Limb (tissue), 2 donors: ENCODE measurements at regions not wholly inside any gene's neighbourhood (a gene's known extent, or its start where the extent isn't known, plus 50 kb on each side); places are given as distances from the start of the nearest gene placed in this dataset.

Experiments used
- DNase-seq, 2 donors: peaks; one replicate each; pipeline ENCODE4 v3.0.0-alpha.2; 2016; ENCODE audit errors: extremely low spot score in 2 of 2

DNA sequence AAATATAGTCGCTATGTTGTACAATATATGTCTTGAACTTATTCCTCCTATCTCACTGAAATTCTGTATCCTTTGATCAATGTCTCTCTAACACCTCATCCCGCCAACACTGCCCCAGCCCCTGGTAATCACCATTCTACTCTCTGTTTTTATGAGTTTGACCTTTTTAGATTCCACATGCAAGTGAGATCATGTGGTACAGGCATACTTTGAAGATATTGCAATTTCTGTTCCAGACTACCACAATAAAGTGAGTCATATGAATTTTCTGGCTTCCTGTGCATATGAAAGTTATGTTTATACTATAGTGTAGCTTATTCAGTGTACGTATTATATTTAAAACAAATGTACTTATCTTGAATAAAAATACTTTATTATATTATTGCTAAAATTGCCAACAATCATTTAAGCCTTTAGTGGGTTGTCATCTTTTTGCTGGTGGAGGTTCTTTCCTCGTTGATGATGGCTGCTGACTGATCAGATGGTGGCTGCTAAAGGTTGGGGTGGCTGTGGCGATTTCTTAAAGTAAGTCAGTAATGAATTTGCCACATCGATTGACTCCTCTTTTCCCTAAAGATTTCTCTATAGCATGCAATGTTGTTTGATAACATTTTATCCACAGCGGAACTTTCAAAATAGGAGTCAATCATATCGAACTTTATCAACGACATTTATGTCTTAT, 257.2 kb downstream of the NFKBIZ start:
- DNase-seq = no peak

DNA sequence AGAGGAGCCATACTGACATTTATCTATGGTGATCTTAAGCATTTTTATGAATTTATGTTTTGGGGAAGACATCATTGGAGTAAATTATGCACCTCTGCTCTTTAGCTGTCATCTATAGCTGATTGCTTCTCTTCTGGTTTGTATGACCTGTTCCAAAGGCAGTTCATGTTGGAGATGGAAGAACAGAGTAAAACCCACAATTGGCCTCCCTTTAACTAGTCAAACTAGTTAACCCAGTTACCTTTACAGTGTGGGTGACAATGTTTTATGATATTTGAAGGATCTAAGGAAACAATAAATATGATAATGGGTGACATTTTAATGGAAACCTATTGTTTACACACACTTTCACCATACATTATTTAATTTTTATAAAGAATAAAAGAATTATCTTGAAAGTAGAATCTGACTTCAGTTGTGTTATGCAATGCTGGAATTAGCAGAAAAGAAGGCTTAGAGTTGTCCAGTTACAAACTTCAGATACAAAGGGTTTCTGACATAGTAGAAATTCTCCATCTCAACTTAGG, 263.5 kb downstream of the NFKBIZ start:
- DNase-seq = no peak

DNA sequence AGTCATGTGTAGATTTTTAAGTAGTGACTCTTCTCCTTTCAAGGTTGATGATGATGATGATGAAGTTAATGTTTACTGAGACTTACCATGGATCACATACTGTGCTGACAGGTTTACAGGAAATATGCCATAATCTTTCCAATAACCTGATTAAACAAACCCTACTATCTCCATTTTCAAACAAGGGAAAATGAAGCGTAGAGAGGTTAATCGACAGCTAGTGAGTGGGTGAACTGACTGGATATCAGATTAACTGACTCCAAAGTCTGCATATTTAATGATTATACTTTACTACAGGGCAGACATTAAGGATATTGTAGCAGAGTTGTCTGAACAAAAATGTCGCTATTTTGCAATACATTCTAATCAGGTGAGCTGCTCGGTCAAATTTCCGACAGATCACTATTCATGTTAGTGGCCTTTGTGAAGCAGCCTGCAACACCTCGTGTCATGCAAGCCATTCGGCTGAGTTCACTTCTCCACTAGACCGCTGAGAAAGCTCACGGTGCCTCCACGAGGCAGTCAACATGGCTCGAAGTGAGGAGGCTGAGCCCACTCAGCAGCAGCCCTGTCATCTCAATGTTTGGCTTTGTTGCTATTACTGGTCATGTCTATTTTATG, 264.2 kb downstream of the NFKBIZ start:
- no peak for DNase-seq

DNA sequence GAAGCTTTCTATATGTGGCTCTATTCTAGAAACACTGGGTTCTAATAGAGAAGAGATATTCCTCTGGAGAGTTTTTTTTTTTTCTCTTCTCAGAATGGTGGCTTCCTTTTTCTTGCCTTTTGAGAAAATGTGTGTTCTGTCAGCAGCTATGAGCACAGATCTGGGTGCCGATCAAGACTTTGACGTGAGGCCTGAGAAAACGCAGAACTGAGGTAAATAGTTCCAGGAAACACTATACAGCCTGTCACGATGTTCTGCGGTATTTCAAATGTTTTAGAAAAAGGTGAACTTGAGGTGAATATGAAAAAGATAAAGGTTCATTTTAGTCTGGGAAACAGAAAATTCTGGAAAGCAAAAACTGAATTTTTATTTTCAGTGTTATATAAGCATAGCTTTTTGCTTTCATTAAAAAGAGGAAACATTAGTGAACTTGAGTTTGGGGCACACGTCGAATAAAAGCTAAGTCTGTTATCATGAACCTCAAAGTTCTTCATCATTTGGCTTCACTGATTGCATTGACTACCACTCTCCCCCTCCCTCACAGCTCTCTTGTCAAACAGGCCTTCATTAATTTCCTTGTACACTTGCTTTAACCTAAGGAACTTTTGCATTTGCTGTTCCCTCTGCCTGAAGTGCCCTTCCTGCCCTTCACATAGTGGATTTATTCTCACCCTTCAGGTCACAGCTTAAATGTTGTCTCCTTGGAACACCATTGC, 265.1 kb downstream of the NFKBIZ start:
- no peak for DNase-seq

DNA sequence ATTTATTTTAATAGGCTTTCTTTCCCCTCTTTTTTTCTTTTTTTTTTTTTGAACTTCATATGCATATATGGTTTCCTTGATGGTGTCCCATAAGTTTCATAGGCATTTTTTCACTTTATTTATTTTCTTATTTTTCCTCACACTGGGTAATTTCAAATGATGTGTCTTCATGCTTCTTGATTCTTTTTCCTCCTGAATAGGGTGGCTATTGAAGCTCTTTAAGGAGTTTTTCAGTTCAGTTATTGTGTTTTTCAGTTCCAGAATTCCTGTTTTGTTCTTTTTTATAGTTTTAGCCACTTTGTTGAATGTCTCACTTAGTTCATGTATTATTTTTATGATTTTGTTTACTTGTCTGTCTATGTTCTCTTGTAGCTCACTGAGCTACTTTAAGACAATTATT, 273.2 kb downstream of the NFKBIZ start:
- DNase-seq = no peak

DNA sequence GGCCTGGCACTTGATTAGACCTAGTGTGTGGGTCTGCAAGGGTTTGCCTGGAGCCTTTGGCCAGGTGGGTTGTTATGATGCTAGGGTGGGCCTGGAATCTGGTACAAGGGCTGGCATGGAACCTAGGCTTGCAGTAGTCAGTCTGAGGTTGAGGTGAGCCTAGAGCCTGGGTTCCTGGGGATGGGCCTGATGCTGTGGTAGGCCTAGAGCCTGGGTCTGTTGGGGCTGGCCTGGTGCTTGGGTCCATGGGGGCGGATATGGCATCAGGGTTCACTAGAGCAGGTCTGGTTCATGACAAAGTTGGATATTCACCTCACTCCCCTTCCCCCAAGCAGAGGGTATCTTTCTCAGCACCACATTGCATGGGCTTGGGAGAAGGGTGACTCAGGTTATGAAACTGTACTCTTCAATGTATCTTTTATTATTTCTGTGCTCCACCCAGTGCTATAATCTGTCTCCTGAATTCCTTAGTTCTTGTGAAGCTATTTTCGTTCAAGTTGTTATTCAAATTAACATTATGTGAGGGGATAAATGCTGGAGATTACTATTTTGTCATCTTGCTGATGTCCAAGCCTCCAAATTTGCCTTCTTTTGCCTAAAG, 274.4 kb downstream of the NFKBIZ start:
- no peak for DNase-seq

DNA sequence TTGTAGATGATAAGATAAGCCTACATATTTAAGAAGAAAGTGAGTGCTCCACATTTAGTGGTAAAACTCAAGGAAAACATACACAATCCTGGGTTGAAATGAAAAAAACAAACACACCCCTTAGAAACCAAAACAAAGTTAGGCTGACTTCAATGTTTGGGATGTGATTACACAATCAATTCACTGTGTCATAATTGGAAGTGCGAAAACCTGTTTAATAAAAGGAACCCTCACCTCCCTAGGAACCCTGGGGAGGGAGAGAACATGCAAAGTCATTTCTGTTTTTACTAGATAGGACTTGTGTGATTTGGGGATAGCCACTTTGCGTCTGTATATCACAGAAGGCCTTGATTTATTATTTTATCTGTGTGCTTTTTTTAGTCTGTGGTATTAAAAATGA, 275.0 kb downstream of the NFKBIZ start:
- no peak for DNase-seq

DNA sequence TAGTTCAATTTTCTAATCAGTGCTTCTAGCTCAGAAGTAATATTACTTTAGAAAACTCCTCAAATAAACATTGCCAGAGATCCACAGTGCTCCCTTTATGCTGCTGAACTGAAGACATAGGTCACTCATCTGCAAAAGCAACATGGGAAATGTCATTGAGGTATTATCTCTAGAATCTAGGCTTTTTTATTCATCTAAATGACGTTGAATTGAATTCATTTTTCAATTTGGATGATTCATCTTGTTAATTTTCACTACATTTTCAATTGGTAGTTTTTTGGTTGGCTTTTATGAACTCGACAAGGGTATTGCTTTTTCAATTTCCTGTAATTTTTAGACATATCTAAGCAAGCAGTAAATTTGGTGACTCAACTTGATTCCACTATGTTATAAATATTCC, 275.4 kb downstream of the NFKBIZ start:
- no peak for DNase-seq

DNA sequence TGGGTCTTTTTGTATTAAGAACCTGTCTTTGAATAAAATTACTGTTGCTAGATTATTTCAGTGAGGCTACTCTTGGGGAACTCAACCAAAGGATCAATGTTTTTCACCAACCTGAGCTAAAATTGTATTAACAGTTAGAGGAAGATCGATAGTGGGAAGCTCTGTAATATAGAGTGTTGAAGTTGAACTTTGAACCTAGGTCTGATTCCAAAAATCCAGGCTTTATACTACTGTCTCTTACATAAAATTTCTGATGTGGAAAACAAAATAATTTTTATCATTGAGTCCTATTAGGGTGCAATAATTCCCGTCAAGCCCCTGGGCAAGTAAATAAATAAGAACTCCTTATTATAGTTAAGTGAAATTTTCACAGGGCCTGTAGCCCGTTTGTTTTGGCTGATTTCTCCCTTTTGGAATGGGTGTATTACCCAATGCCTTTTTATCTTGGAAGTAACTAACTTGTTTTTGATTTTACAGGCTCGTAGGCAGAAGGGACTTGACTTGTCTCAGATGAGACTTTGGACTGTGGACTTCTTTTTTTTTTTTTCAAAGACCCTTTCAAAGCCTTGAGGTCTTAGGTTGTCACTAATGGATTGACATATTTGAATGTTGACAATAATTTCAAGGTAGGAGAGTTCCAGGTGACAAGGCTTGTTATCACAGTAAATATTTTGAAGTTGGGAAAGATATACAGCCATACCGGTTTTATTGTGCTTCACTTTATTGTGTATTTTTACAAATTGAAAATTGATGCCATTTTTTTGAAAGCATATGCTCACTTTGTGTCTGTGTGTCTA, 276.1 kb downstream of the NFKBIZ start:
- DNase-seq = no peak

DNA sequence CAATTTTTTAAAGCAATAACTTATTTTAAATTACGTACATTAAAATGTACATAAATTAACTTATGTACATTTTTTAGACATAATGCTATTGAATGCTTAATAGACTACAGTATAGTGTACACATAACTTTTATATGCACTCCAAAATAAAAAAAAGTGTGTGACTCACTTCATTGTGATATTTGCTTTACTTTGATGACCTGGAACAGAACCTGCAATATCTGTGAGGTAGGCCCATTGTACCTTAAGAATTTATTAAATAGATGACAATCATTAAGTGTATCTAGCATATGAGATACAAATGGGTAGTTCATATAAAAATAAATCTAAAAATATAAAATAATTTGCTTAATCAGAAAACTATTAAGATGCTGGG, 276.7 kb downstream of the NFKBIZ start:
- DNase-seq = no peak

DNA sequence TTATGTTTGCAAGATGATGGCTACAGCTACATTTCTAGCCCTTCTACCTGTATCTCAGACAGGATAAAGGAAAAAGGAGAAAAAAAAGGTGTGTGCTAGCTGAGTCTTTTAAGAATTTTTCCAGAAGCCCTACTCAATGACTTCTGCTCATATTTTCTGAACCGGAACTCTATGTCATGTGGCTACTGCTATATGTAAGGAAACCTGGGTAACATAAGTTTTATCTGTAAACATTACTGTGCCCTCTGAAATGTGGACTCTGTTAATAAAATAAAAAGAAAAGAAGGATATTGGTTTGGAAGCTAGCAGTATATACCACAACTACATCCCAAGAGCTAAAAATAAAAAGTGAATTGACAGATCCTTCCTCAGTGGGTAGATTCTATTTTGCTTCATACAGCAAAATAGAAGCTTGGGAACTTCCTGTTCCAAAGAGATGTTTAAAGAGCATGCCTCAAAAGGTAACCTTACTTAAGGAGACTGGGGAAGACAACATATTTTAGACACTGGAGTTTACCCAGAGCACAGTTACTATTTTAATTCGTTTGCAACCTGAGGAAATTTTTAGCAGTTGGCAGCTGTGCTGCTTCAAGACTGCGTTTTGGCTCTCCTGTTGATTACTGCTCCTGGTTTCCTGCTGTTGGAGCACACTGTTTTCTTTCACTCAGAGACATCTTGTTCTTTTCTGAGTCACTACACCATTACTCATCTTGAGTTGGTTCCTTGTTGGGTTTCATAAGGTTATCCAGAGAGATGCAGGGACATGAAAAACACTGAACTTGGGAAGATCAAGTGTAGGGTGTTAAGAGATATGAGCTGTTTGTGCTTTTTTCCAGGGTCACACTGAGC, 280.7 kb downstream of the NFKBIZ start:
- DNase-seq = no peak

DNA sequence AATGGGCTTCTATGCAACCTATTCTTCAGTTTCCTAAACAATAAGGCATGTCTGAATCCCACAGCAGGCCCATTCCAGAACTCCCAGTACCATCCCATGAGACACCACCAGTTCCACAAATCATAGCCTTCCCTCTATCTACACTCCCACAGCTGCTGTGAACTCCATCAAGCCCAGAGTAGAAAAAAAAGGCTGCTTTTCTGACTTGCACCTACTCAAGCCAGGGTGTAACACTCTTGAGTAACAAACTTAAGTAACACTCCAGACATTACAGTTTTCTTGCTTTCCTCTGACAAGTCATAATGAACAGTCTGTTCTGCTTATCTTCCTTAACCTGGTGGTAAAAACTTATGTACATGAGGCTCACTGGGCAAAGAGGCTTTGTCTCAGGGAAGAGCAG, 283.1 kb downstream of the NFKBIZ start:
- no peak for DNase-seq

DNA sequence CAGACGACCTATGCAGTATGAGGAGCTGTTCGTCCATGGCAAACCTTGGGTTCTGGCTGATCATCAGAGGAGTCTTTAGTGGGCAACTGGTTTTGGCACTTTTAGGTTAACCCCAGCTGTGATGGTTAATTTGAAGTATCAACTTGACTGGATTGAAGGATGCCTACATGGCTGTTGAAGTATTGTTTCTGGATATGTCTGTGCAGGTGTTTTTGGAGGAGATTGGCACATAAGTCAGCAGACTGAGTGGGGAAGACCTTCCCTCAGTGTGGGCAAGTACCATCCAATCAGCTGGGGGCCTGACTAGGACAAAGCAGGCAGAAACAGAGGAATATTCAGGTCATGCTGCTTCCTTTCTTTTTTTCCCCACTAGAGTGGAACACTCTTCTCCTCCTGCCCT, 284.1 kb downstream of the NFKBIZ start:
- no peak for DNase-seq

DNA sequence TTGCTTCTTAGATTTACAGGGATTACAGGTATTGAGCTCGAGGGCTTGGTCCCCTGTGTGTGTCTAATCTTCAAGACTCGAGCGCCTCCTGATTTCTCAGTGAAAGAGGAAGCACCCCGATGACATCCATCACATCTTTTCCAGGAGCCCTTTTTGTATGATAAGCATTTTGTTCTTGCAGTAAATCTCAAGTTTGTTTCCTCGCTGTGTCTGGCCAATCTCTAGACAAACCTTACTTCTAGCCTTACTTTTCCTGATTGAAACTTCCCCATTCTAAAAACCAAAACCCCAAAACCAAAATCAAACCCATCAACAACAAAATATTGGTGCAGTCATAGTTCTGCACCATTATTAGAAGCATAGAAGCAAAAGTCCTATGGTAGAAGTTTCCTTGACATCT, 286.0 kb downstream of the NFKBIZ start:
- no peak for DNase-seq

DNA sequence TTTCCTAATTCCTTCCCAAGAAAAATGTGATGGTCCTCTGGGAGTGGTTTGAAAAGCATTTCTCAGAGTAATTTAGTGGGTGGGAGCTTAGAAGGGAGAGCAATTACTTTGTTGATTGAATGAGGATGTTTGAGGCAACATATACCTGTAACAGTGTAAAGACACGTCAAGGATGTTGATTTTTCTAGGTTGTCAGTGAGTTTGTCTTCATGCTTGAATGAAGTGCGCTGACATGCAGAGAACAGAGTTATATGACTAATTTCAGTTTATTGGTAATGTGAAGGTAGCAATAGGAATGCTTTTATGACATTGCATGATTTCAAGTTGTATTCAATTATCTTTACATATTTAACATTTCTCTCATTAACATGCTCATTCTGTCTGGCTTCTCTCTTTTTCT, 286.9 kb downstream of the NFKBIZ start:
- DNase-seq = no peak

DNA sequence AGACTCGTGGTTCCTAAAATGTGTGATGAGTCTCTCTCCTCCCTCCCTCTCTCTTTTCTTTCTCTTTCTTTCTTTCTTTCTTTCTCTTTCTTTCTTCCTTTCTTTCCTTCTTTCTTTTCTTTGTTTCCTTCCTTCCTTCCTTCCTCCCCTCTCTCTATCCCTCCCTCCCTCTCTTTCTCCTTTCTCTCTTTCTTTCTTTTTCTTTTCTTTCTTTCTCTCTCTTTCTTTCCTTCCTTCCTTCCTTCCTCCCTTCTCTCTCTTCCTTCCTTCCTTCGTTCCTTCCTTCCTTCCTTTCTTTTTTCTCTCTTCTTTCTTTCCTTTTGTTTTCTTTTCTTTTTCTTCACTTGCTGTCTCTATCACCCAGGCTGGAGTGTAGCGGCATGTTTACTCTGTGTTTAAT, 290.8 kb downstream of the NFKBIZ start:
- no peak for DNase-seq

DNA sequence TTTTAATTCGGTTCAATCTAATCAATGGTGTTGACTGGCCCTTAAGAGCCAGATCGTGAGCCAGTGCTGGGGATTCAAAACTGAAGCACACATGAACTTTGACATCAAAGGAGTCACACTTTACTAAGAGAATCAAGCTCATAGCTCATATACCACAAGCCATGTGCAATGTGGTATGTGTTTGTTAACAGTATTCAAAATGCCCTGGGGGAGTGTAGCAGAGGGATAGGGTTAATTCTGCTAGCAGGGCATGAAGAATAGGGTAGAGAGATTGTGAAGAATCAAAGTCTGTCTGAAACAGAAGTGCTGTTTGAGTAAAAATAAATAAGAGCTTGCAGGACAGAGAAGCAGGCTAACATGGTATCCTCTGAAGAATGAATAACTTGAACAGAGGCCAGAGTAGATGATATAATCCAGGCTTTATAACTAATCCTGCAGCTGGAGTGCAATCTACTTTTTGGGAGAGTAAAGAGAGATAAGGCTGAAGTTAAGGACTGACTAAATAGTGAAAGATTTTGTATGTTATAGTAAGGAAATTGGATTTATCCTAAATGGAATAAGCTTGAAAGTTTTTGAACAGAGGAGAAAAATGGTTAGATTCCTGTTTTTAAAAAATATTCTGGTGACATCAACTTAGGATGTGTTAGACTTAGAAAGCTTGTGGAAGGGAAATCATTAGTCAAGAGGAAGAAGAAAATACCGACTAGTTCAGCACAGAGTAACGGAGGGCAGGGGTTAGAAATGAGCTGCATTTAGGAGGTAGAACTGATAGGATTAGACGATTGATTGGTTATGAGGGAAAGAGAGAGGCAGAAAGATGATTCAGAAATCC, 292.0 kb downstream of the NFKBIZ start:
- no peak for DNase-seq

DNA sequence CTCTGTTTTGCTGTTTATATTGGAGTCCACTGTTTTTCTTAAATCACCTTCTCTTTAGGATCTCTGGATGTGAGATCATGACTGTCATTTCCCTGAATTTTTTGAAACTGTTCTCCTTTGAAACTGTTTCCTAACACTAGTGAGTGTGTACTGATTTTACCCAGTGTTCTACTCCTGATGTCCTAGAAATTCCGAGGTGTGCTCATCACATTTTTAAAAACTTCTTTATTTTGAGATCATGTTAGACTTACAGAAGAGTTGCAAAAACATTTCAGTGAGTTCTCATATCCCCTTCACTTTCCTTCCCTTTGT, 292.6 kb downstream of the NFKBIZ start:
- DNase-seq = no peak

DNA sequence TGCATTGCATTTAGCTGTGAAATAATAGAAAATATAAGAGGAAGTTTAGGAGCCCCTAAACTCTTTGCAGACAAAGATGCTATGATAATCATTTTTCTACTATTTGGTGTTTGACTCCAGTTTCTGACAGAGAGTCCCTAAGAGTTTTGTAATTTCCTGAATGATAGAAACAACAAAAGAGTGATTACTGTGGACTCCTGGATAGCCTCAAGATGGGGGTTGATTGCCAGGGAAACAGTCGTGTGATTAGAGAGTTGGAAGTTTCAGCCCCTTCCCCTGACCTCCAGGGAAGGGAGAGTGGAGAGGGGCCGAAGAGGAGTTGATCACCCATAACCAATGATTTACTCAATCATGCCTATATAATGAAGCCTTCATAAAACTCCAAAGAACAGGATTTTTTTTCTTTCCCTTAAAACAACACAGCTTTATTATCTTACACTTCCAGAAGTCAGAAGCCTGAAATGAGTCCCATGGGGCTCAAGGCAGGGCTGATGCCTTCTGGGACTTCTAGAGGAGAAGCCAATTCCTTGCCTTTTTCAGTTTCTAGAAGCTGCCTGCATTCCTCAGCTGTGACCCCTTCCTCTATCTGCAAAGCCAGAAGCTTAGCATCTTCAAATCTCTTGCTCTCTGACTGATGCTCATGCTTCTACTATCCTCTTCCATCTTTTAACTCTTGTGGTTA, 292.3 kb upstream of the ZPLD1 start:
- DNase-seq = no peak
